A549 (cell line): ENCODE measurements at regions not wholly inside any gene's neighbourhood (a gene's known extent, or its start where the extent isn't known, plus 50 kb on each side); places are given as distances from the start of the nearest gene placed in this dataset.

Experiments
- ATAC-seq, 2 experiments: fragments of 200-7000 bp in 1 of 2; fragments of >200 bp in 1 of 2; cut with Nextera tagmentation in 1 of 2; cut with Tn5 transposase in 1 of 2; 3 replicates each; pipeline versions ENCODE4 v1.8.0 to v1.9.1; 2018 to 2020; ENCODE audit warnings: mild to moderate bottlenecking in 1 of 2, moderate library complexity in 1 of 2
- CTCF ChIA-PET: fragments of 300-600 bp; sonication (Branson Sonifier 250); formaldehyde crosslinking; extraction: SDS; loops from one replicate; lab custom pipeline; 2021; ENCODE audit warnings: antibody characterized with exemption, inconsistent platforms; lab: Yijun Ruan, JAX
- POLR2A ChIA-PET: fragments of 350-600 bp; formaldehyde crosslinking; extraction: SDS; loops from one replicate; lab custom pipeline; 2021; ENCODE audit warnings: antibody characterized with exemption, inconsistent platforms; lab: Yijun Ruan, JAX
- DNase-seq, 2 experiments: peaks; one replicate each; pipeline versions ENCODE4 v3.0.0 to v3.0.0-alpha.2; 2011 to 2016; ENCODE audit warnings: low read depth in 1 of 2, low spot score in 1 of 2
- FAIRE-seq: peaks from 2 replicates; lab custom pipeline; 2011; peaks lifted over from hg19 to GRCh38; lab: Jason Lieb, UNC
- H3K27ac ChIP-seq, 2 experiments: fragments of >200 bp; sonication (Bioruptor Twin); formaldehyde crosslinking; 3 replicates each; pipeline ENCODE4 v1.5.1; 2016 to 2017
- H3K4me1 ChIP-seq: fragments of >200 bp; sonication (Bioruptor Twin); formaldehyde crosslinking; 3 replicates; pipeline ENCODE4 v1.6.1; 2016
- H3K4me2 ChIP-seq: fragments of >200 bp; sonication (Bioruptor Twin); formaldehyde crosslinking; 3 replicates; pipeline ENCODE4 v1.6.1; 2016
- H3K4me3 ChIP-seq: fragments of >200 bp; sonication (Bioruptor Twin); formaldehyde crosslinking; 3 replicates; pipeline ENCODE4 v1.5.1; 2016
- H3K9me3 ChIP-seq: fragments of >200 bp; sonication (Bioruptor Twin); formaldehyde crosslinking; 3 replicates; pipeline ENCODE4 v1.6.1; 2016
- BCL3 ChIP-seq: fragments of >200 bp; sonication (Bioruptor Twin); formaldehyde crosslinking; IDR thresholded peaks from 3 replicates; pipeline ENCODE4 v1.6.1; 2016
- CBX2 ChIP-seq: fragments of 200-600 bp; sonication (generic); IDR thresholded peaks from 2 replicates; pipeline ENCODE4 v1.6.1; 2016; ENCODE audit warnings: low read depth, mild to moderate bottlenecking, borderline replicate concordance
- CBX8 ChIP-seq: fragments of 200-600 bp; sonication (generic); IDR thresholded peaks from 2 replicates; pipeline ENCODE4 v1.6.1; 2016
- CHD4 ChIP-seq: fragments of 200-600 bp; sonication (generic); IDR thresholded peaks from 2 replicates; pipeline ENCODE4 v1.6.1; 2016; ENCODE audit warnings: antibody characterized with exemption, mild to moderate bottlenecking, borderline replicate concordance
- CTCF ChIP-seq: fragments of >200 bp; sonication (Bioruptor Twin); formaldehyde crosslinking; IDR thresholded peaks from 3 replicates; pipeline ENCODE4 v1.5.1; 2016
- EHF ChIP-seq: fragments of 250-450 bp; sonication (Bioruptor Pico); IDR thresholded peaks from 2 replicates; pipeline ENCODE4 v1.5.0; 2020; ENCODE audit warnings: mild to moderate bottlenecking
- EHMT2 ChIP-seq: fragments of 200-600 bp; sonication (generic); IDR thresholded peaks from 2 replicates; pipeline ENCODE4 v1.6.1; 2016; ENCODE audit warnings: antibody characterized with exemption, low read depth, mild to moderate bottlenecking, moderate library complexity
- ESRRA ChIP-seq: fragments of 150-350 bp; IDR thresholded peaks from 2 replicates; pipeline ENCODE4 v1.6.1; 2014; ENCODE audit warnings: mild to moderate bottlenecking, low read length, borderline replicate concordance
- FOSB ChIP-seq: fragments of 250-450 bp; sonication (Bioruptor Pico); IDR thresholded peaks from 2 replicates; pipeline ENCODE4 v1.5.0; 2020; ENCODE audit warnings: mild to moderate bottlenecking, moderate library complexity
- GATA3 ChIP-seq: IDR thresholded peaks from 2 replicates; pipeline ENCODE4 v1.6.1; 2012; ENCODE audit warnings: borderline replicate concordance
- HOXA7 ChIP-seq: fragments of 250-450 bp; sonication (Bioruptor Pico); IDR thresholded peaks from 2 replicates; pipeline ENCODE4 v1.5.0; 2020; ENCODE audit warnings: mild to moderate bottlenecking, moderate library complexity
- HOXB5 ChIP-seq: fragments of 250-450 bp; sonication (Bioruptor Pico); IDR thresholded peaks from 2 replicates; pipeline ENCODE4 v1.5.0; 2020; ENCODE audit warnings: mild to moderate bottlenecking, moderate library complexity
- MAFK ChIP-seq: fragments of 450-650 bp; IDR thresholded peaks from 2 replicates; pipeline ENCODE4 v1.6.1; 2014; ENCODE audit not compliant: partially characterized antibody
- MYC ChIP-seq: IDR thresholded peaks from 2 replicates; pipeline ENCODE4 v1.6.1; 2012; ENCODE audit warnings: mild to moderate bottlenecking, inconsistent platforms, low read length, improper control_type of control experiment, borderline replicate concordance
- NFE2L2 ChIP-seq: fragments of 150-350 bp; conservative IDR thresholded peaks from 2 replicates; pipeline ENCODE4 v1.6.1; 2014; ENCODE audit warnings: low read length
- NR3C1 ChIP-seq: fragments of >200 bp; sonication (Bioruptor Twin); formaldehyde crosslinking; IDR thresholded peaks from 3 replicates; pipeline ENCODE4 v1.6.1; 2017
- PBX3 ChIP-seq: IDR thresholded peaks from 2 replicates; pipeline ENCODE4 v1.6.1; 2012
- POLR2A ChIP-seq: IDR thresholded peaks from 2 replicates; pipeline ENCODE4 v1.6.1; 2012; ENCODE audit warnings: mild to moderate bottlenecking, low read length
- RAD21 ChIP-seq, 2 experiments: fragments of >200 bp in 1 of 2; sonication (Bioruptor Twin) in 1 of 2; formaldehyde crosslinking in 1 of 2; IDR thresholded peaks in 1 of 2; conservative IDR thresholded peaks in 1 of 2; 2 replicates in 1 of 2; 3 replicates in 1 of 2; pipeline ENCODE4 v1.6.1; 2012 to 2018; ENCODE audit warnings: inconsistent platforms in 1 of 2
- RCOR1 ChIP-seq: fragments of 150-350 bp; IDR thresholded peaks from 2 replicates; pipeline ENCODE4 v1.6.1; 2014; ENCODE audit warnings: antibody characterized with exemption, low read length, low read depth
- RFX5 ChIP-seq: fragments of 450-650 bp; IDR thresholded peaks from 2 replicates; pipeline ENCODE4 v1.7.1; 2014; ENCODE audit warnings: antibody characterized with exemption, mild to moderate bottlenecking, moderate library complexity
- SMC3 ChIP-seq: fragments of >200 bp; sonication (Bioruptor Twin); formaldehyde crosslinking; IDR thresholded peaks from 3 replicates; pipeline ENCODE4 v1.6.1; 2018; ENCODE audit warnings: inconsistent platforms
- USF2 ChIP-seq: fragments of 450-650 bp; IDR thresholded peaks from 2 replicates; pipeline ENCODE4 v1.6.1; 2014; ENCODE audit warnings: antibody characterized with exemption
- ZNF302 ChIP-seq: fragments of 250-450 bp; sonication (Bioruptor Pico); IDR thresholded peaks from 2 replicates; pipeline ENCODE4 v1.9.0; 2021; ENCODE audit warnings: inconsistent platforms, mild to moderate bottlenecking, moderate library complexity
- ZSCAN20 ChIP-seq: fragments of 250-450 bp; sonication (Bioruptor Pico); IDR thresholded peaks from 2 replicates; pipeline ENCODE4 v1.8.0; 2022; ENCODE audit warnings: mild to moderate bottlenecking, moderate library complexity
- WGBS: methylation state at CpG from one replicate; pipeline ENCODE4 v1.1.6; 2017; ENCODE audit errors: missing lambda C conversion rate; 5-methylcytosine and 5-hydroxymethylcytosine counted together
- TF ChIP-seq, protein P1 (sequence below): fragments of 250-450 bp; sonication (Bioruptor Pico); IDR thresholded peaks from 2 replicates; pipeline ENCODE4 v1.5.0; 2021; ENCODE audit warnings: mild to moderate bottlenecking, moderate library complexity, borderline replicate concordance
- TF ChIP-seq, protein P2 (sequence below): fragments of 250-450 bp; sonication (Bioruptor Pico); IDR thresholded peaks from 2 replicates; pipeline ENCODE4 v1.5.0; 2020; ENCODE audit warnings: low read depth, mild to moderate bottlenecking, moderate library complexity

DNA sequence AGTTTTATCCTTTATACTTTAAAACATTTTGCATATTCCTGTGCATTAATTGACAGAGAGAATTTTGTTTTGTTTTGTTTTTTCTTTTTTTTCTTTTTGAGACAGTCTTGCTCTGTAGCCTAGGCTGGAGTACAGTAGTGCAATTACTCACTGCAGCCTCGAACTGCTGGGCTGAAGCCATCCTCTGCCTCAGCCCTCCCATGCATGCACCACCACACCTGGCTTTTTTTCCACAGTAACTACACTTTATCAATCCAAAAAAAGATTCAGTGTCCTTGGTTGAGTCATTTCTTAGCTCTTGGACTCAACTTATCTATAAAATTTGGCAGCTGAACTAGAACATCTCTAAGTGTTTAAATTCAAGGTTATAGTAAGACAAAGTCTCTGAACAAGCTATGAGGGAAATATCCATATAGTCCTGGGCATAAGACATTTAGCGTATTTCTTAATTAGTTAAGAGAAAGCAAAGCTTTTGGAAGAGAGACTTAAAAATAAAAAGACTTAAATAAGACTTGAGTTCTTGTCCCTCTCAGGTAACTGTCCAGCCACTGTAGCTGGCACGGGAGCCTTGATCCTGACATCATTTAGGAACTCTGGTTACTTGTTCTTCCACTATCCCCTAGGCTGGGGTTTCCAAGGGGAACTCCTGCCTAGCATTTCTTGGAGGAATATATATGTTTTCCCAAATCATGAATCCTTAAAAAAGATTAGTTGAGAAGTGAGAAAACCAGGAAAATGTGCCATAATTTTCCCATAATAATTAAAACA, 300.1 kb downstream of the HACE1 start:
- H3K27ac ChIP-seq: no peak overlapping the region
- ChIA-PET CTCF (no interaction called here), POLR2A (no interaction called here)
- no peak overlapping the region for H3K4me3 ChIP-seq
- WGBS: 34% methylated on average over 3 of the region's 3 CpGs
- no peak overlapping the region for H3K4me2 ChIP-seq
- no peaks in the 10 kb centered on the region for H3K4me1 ChIP-seq
- FAIRE-seq (no peak), DNase-seq (no peak), ATAC-seq (no peak)
- no peak for TF ChIP-seq FOSB
- no peak for TF ChIP-seq EHMT2
- no peak for TF ChIP-seq BCL3
- TF ChIP-seq CHD4: no peak
- TF ChIP-seq, protein P1, sequence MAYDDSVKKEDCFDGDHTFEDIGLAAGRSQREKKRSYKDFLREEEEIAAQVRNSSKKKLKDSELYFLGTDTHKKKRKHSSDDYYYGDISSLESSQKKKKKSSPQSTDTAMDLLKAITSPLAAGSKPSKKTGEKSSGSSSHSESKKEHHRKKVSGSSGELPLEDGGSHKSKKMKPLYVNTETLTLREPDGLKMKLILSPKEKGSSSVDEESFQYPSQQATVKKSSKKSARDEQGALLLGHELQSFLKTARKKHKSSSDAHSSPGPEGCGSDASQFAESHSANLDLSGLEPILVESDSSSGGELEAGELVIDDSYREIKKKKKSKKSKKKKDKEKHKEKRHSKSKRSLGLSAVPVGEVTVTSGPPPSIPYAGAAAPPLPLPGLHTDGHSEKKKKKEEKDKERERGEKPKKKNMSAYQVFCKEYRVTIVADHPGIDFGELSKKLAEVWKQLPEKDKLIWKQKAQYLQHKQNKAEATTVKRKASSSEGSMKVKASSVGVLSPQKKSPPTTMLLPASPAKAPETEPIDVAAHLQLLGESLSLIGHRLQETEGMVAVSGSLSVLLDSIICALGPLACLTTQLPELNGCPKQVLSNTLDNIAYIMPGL (CRISPR knock-in tag): no peak
- no peak for TF ChIP-seq USF2
- no peak for TF ChIP-seq HOXA7 (CRISPR knock-in tag)
- no peak for TF ChIP-seq GATA3
- TF ChIP-seq POLR2A: no peak
- no peak for TF ChIP-seq CBX8
- no peak for TF ChIP-seq MYC
- no peak for TF ChIP-seq ESRRA
- no peak for TF ChIP-seq RCOR1
- no peak for TF ChIP-seq RFX5
- no peak for TF ChIP-seq EHF (CRISPR knock-in tag)
- no peak for TF ChIP-seq CTCF
- TF ChIP-seq NFE2L2: no peak
- TF ChIP-seq NR3C1: no peak
- no peak for TF ChIP-seq ZNF302 (CRISPR knock-in tag)
- TF ChIP-seq, protein P2, sequence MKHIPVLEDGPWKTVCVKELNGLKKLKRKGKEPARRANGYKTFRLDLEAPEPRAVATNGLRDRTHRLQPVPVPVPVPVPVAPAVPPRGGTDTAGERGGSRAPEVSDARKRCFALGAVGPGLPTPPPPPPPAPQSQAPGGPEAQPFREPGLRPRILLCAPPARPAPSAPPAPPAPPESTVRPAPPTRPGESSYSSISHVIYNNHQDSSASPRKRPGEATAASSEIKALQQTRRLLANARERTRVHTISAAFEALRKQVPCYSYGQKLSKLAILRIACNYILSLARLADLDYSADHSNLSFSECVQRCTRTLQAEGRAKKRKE (CRISPR knock-in tag): no peak
- no peaks in the 10 kb centered on the region for H3K9me3 ChIP-seq

DNA sequence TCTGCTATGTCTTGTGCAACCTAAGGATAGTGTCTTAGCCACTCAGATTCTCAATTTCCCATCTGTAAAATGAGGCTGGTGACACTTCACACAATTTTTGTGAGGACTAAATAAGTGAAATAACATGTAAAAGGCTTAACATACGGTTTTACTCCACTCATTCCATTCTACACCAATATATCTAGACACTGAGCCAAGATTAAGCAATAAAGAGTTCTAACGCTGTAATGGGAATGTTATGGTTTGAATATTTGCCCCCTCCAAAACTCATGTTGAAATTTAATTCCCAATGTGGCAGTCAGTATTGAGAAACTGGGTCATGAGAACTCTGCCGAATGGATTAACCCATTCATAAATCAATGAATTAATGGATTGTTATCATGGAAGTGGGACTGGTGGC, 301.0 kb downstream of the HACE1 start:
- DNase-seq (no peak), ATAC-seq (no peak), FAIRE-seq (no peak)
- H3K4me3 ChIP-seq: no peak overlapping the region
- CTCF ChIA-PET: no interaction called here
- POLR2A ChIA-PET: no interaction called here
- H3K4me1 ChIP-seq: no peaks in the 10 kb centered on the region
- WGBS: 10% methylated on average over 3 of the region's 3 CpGs
- H3K9me3 ChIP-seq: no peaks in the 10 kb centered on the region
- H3K27ac ChIP-seq: no peak overlapping the region
- H3K4me2 ChIP-seq: no peak overlapping the region
- no peak for TF ChIP-seq CBX2
- TF ChIP-seq PBX3: no peak
- no peak for TF ChIP-seq HOXB5 (CRISPR knock-in tag)
- TF ChIP-seq RAD21 (conservative IDR thresholded peaks at IDR 0.05 in 1 of 2, IDR thresholded peaks at IDR 0.05 in 1 of 2): no peak
- no peak for TF ChIP-seq SMC3
- no peak for TF ChIP-seq GATA3
- TF ChIP-seq MAFK: no peak
- no peak for TF ChIP-seq CBX8
- no peak for TF ChIP-seq HOXA7 (CRISPR knock-in tag)
- TF ChIP-seq ZSCAN20 (CRISPR knock-in tag): no peak
